ENCODE measurements at regions not wholly inside any gene's neighbourhood (a gene's known extent, or its start where the extent isn't known, plus 50 kb on each side); places are given as distances from the start of the nearest gene placed in this dataset.

GRCh38 chr13:60887711-60888110, 490.7 kb downstream of the TDRD3 start:
- no peaks in the 10 kb centered on the region for H3K36me3 Mint-ChIP-seq
- WGBS (ENCODE audit: insufficient coverage) = no CpG with 5 or more reads among the region's 2 CpGs
- POLR2A ChIA-PET = no interaction called here

GRCh38 chr13:60881507-60881906, 484.5 kb downstream of the TDRD3 start:
- no CpG with 5 or more reads among the region's 1 CpG for WGBS (ENCODE audit: insufficient coverage)

More at GRCh38 chr13:60887711-60888110, 490.7 kb downstream of the TDRD3 start:
- Mint-ChIP-seq H3K4me1 (no peaks in the 10 kb centered on the region), H3K27me3 (no peaks in the 10 kb centered on the region), H3K4me3 (no peak overlapping the region), H3K9me3 (peaks cover 0 to 15% (median 3%) of the 10 kb centered on the region in 3 donors), H3K27ac (no peak overlapping the region)
- ATAC-seq (replicated peaks in 1 of 4) (no peak), DNase-seq (no peak)
- no peaks in the 10 kb centered on the region for H3K27me3 ChIP-seq (replicated peaks in 1 of 2; ENCODE audit: control insufficient read depth in 2 of 2, extremely low read depth in 1 of 2, insufficient read depth in 2 of 2, low read length in 1 of 2)
- H3K4me3 ChIP-seq (ENCODE audit: control insufficient read depth in 1 of 2, extremely low read depth in 1 of 2, low read length in 1 of 2) = no peak overlapping the region
- H3K36me3 ChIP-seq (ENCODE audit: control insufficient read depth in 2 of 2, extremely low read depth in 1 of 2, insufficient read depth in 1 of 2, low read length in 1 of 2) = no peaks in the 10 kb centered on the region
- H3K9me3 ChIP-seq = no peaks in the 10 kb centered on the region
- no peak overlapping the region for H3K27ac ChIP-seq (ENCODE audit: low read length)
- CTCF ChIA-PET = interaction anchor here in 1 of 2 donors (0.6 kb wide), 1 partner anchor 49 kb away, joined by 3 read pairs; no protein-coding TSS in a partner anchor
- H3K4me1 ChIP-seq (ENCODE audit: control insufficient read depth in 1 of 2, extremely low read depth in 1 of 2, insufficient read depth in 2 of 2, low read length in 2 of 2) = no peaks in the 10 kb centered on the region

GRCh38 chr13:60873116-60873515, 476.1 kb downstream of the TDRD3 start:
- Histone ChIP-seq H3K4me3 (ENCODE audit: control insufficient read depth in 1 of 2, extremely low read depth in 1 of 2, low read length in 1 of 2) (no peak overlapping the region), H3K36me3 (ENCODE audit: control insufficient read depth in 2 of 2, extremely low read depth in 1 of 2, insufficient read depth in 1 of 2, low read length in 1 of 2) (no peaks in the 10 kb centered on the region), H3K27me3 (replicated peaks in 1 of 2; ENCODE audit: control insufficient read depth in 2 of 2, extremely low read depth in 1 of 2, insufficient read depth in 2 of 2, low read length in 1 of 2) (no peaks in the 10 kb centered on the region), H3K9me3 (peaks cover 4% of the 10 kb centered on the region), H3K4me1 (ENCODE audit: control insufficient read depth in 1 of 2, extremely low read depth in 1 of 2, insufficient read depth in 2 of 2, low read length in 2 of 2) (no peaks in the 10 kb centered on the region), H3K27ac (ENCODE audit: low read length) (no peak overlapping the region)
- ATAC-seq (replicated peaks in 1 of 4) (no peak), DNase-seq (no peak)
- Mint-ChIP-seq H3K4me1 (no peaks in the 10 kb centered on the region), H3K27me3 (no peaks in the 10 kb centered on the region), H3K27ac (no peak overlapping the region), H3K4me3 (no peak overlapping the region), H3K9me3 (peaks cover 7 to 16% (median 15%) of the 10 kb centered on the region in 3 donors), H3K36me3 (no peaks in the 10 kb centered on the region)
- CTCF ChIA-PET = no interaction called here
- POLR2A ChIA-PET = interaction anchor here in 1 of 2 donors (0.6 kb wide), 1 partner anchor 22 kb away, joined by 3 read pairs; no protein-coding TSS in a partner anchor
- WGBS (ENCODE audit: insufficient coverage) = 73% methylated on average over 1 of the region's 2 CpGs

More at GRCh38 chr13:60881507-60881906, 484.5 kb downstream of the TDRD3 start:
- ATAC-seq (replicated peaks in 1 of 4) = no peak
- H3K4me1 ChIP-seq (ENCODE audit: control insufficient read depth in 1 of 2, extremely low read depth in 1 of 2, insufficient read depth in 2 of 2, low read length in 2 of 2) = no peaks in the 10 kb centered on the region
- H3K27ac Mint-ChIP-seq = no peak overlapping the region
- no peak overlapping the region for H3K4me3 Mint-ChIP-seq
- no peaks in the 10 kb centered on the region for H3K27me3 ChIP-seq (replicated peaks in 1 of 2; ENCODE audit: control insufficient read depth in 2 of 2, extremely low read depth in 1 of 2, insufficient read depth in 2 of 2, low read length in 1 of 2)
- no peaks in the 10 kb centered on the region for H3K27me3 Mint-ChIP-seq
- no peaks in the 10 kb centered on the region for H3K9me3 ChIP-seq
- peaks cover 0 to 7% (median 6%) of the 10 kb centered on the region in 3 donors for H3K9me3 Mint-ChIP-seq
- no peak for DNase-seq
- H3K4me1 Mint-ChIP-seq = no peaks in the 10 kb centered on the region
- H3K36me3 ChIP-seq (ENCODE audit: control insufficient read depth in 2 of 2, extremely low read depth in 1 of 2, insufficient read depth in 1 of 2, low read length in 1 of 2) = no peaks in the 10 kb centered on the region
- ChIA-PET CTCF (no interaction called here), POLR2A (no interaction called here)
- no peaks in the 10 kb centered on the region for H3K36me3 Mint-ChIP-seq
- H3K4me3 ChIP-seq (ENCODE audit: control insufficient read depth in 1 of 2, extremely low read depth in 1 of 2, low read length in 1 of 2) = no peak overlapping the region
- no peak overlapping the region for H3K27ac ChIP-seq (ENCODE audit: low read length)

- ATAC-seq (replicated peaks in 1 of 4) (no peak), DNase-seq (no peak)
- Mint-ChIP-seq H3K9me3 (peaks cover 23 to 40% (median 37%) of the 10 kb centered on the region in 3 donors), H3K27me3 (no peaks in the 10 kb centered on the region), H3K36me3 (no peaks in the 10 kb centered on the region), H3K4me1 (no peaks in the 10 kb centered on the region), H3K27ac (no peak overlapping the region), H3K4me3 (no peak overlapping the region)
- Histone ChIP-seq H3K4me3 (ENCODE audit: control insufficient read depth in 1 of 2, extremely low read depth in 1 of 2, low read length in 1 of 2) (no peak overlapping the region), H3K27me3 (replicated peaks in 1 of 2; ENCODE audit: control insufficient read depth in 2 of 2, extremely low read depth in 1 of 2, insufficient read depth in 2 of 2, low read length in 1 of 2) (no peaks in the 10 kb centered on the region), H3K4me1 (ENCODE audit: control insufficient read depth in 1 of 2, extremely low read depth in 1 of 2, insufficient read depth in 2 of 2, low read length in 2 of 2) (no peaks in the 10 kb centered on the region), H3K9me3 (no peaks in the 10 kb centered on the region), H3K36me3 (ENCODE audit: control insufficient read depth in 2 of 2, extremely low read depth in 1 of 2, insufficient read depth in 1 of 2, low read length in 1 of 2) (no peaks in the 10 kb centered on the region), H3K27ac (ENCODE audit: low read length) (no peak overlapping the region)
- ChIA-PET CTCF (no interaction called here), POLR2A (no interaction called here)
- 66% methylated on average over 7 of the region's 7 CpGs for WGBS (ENCODE audit: insufficient coverage)
Observed at GRCh38 chr13:60869941-60870613, 473.1 kb downstream of the TDRD3 start.

- ChIA-PET CTCF (no interaction called here), POLR2A (no interaction called here)
- WGBS (ENCODE audit: insufficient coverage) = 47% methylated on average over 3 of the region's 3 CpGs
- Mint-ChIP-seq H3K4me3 (no peak overlapping the region), H3K9me3 (peaks cover 27 to 45% (median 42%) of the 10 kb centered on the region in 3 donors), H3K27ac (no peak overlapping the region), H3K36me3 (no peaks in the 10 kb centered on the region), H3K4me1 (no peaks in the 10 kb centered on the region), H3K27me3 (no peaks in the 10 kb centered on the region)
- Histone ChIP-seq H3K27me3 (replicated peaks in 1 of 2; ENCODE audit: control insufficient read depth in 2 of 2, extremely low read depth in 1 of 2, insufficient read depth in 2 of 2, low read length in 1 of 2) (no peaks in the 10 kb centered on the region), H3K9me3 (no peaks in the 10 kb centered on the region), H3K27ac (ENCODE audit: low read length) (no peak overlapping the region), H3K36me3 (ENCODE audit: control insufficient read depth in 2 of 2, extremely low read depth in 1 of 2, insufficient read depth in 1 of 2, low read length in 1 of 2) (no peaks in the 10 kb centered on the region), H3K4me3 (ENCODE audit: control insufficient read depth in 1 of 2, extremely low read depth in 1 of 2, low read length in 1 of 2) (no peak overlapping the region), H3K4me1 (ENCODE audit: control insufficient read depth in 1 of 2, extremely low read depth in 1 of 2, insufficient read depth in 2 of 2, low read length in 2 of 2) (no peaks in the 10 kb centered on the region)
- ATAC-seq (replicated peaks in 1 of 4) (no peak), DNase-seq (no peak)
Observed at GRCh38 chr13:60869225-60869624, 472.2 kb downstream of the TDRD3 start.

GRCh38 chr13:60862036-60862435, 465.0 kb downstream of the TDRD3 start:
- DNase-seq (no peak), ATAC-seq (replicated peaks in 1 of 4) (no peak)
- Mint-ChIP-seq H3K9me3 (peaks cover 16 to 33% (median 29%) of the 10 kb centered on the region in 3 donors), H3K36me3 (no peaks in the 10 kb centered on the region), H3K4me3 (no peak overlapping the region), H3K27me3 (no peaks in the 10 kb centered on the region), H3K4me1 (no peaks in the 10 kb centered on the region), H3K27ac (no peak overlapping the region)
- CTCF ChIA-PET = no interaction called here
- Histone ChIP-seq H3K27ac (ENCODE audit: low read length) (no peak overlapping the region), H3K27me3 (replicated peaks in 1 of 2; ENCODE audit: control insufficient read depth in 2 of 2, extremely low read depth in 1 of 2, insufficient read depth in 2 of 2, low read length in 1 of 2) (no peaks in the 10 kb centered on the region), H3K4me1 (ENCODE audit: control insufficient read depth in 1 of 2, extremely low read depth in 1 of 2, insufficient read depth in 2 of 2, low read length in 2 of 2) (no peaks in the 10 kb centered on the region), H3K36me3 (ENCODE audit: control insufficient read depth in 2 of 2, extremely low read depth in 1 of 2, insufficient read depth in 1 of 2, low read length in 1 of 2) (no peaks in the 10 kb centered on the region), H3K4me3 (ENCODE audit: control insufficient read depth in 1 of 2, extremely low read depth in 1 of 2, low read length in 1 of 2) (no peak overlapping the region), H3K9me3 (no peaks in the 10 kb centered on the region)
- WGBS (ENCODE audit: insufficient coverage) = 100% methylated on average over 1 of the region's 1 CpG
- POLR2A ChIA-PET = no interaction called here
